ENCODE measurements at regions not wholly inside any gene's neighbourhood (a gene's known extent, or its start where the extent isn't known, plus 50 kb on each side); places are given as distances from the start of the nearest gene placed in this dataset.

DNA sequence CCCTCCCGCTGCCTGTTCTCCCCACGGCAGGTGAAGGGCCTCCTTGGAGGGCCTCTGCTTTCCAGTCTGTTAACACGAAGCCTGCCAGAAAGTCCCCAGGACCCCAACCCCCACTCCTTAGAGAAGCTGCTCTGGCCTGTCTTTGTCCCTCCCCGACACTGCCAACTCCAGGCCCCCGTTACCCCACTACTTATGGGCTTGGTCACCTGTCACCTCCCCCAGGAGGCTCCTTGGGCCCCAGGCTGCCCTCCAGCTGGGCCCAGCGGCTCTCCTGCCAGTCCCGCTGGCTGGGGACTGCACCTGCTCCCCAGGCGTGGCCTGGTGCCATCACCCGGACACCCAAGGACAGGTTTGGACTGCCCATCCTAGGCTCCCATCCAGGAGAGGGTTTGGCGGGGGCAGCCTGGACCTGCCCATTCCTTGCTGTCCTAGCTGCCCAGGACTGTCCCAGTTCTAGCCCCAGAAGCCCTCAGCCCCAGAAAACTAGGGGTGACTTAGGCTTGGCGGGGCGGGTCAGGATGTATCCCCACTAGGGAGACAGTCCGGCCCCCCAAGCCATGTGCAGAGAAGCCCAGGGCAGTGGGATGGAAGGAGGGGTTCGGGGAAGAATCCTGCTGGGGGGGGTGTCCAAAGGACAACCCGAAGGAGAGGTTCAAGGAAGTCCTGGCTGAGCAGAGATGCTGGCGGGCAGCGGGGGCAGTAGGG lies 155.7 kb upstream of the C14orf180 start:
- DNase-seq (ENCODE audit: low read depth), result no peak

DNA sequence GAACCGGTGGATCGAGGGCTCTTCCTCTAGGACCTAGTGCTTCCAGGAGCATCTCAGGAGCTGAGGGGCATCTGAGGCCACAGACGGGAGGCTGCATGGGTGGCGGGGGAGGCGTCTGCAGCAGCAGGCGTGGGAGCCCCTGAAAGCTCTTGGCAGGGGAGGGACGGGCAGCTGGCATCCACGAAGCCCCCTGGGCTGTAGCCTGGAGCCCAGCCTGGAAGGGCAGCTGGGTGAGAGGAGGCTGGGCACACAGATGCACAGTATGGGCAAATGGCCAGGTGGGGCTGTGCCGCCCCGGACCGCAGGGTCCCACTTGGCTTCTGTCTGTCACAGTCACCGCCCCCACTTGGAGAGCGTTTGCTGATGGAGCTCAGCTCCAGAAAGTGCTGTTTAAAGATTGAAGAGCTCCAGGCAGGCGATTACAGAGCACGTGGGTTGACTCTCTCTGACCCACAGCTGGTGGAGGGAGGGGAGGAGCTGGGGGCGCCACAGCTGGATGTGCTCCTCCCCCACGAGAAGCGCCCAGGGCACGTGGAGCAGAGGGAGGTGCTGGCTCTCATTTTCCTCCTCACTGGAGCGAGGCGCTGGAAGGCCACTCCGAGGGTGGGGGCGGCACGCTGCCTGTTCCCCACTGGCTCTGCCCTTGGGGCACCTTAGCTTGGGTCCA lies 155.0 kb upstream of the C14orf180 start:
- DNase-seq (ENCODE audit: low read depth), result no peak

DNA sequence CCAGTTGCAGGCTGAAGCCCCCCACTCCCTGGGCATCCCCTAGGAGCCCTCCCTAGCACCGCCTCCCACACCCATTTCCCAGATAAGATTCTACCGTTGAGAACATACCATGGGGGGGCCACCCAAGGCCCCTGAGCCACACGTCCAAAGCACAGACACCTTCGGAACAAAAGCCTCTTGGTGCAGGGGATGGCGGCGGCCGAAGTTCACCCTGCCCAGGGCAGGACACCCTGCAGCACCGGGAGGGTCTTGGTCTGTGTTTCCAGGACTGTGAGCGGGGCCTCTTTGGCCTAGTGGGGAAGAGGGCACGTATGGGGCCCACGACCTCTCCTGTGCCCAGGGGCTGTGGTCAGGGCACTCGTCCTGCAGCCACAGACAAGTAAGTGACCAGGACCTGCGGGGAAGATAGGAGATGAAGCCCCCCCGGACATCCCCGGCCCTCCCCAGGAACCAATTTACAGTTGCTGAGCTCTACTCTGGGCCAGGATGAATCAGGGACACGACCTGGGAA lies 154.3 kb upstream of the C14orf180 start:
- DNase-seq (ENCODE audit: low read depth), result no peak

DNA sequence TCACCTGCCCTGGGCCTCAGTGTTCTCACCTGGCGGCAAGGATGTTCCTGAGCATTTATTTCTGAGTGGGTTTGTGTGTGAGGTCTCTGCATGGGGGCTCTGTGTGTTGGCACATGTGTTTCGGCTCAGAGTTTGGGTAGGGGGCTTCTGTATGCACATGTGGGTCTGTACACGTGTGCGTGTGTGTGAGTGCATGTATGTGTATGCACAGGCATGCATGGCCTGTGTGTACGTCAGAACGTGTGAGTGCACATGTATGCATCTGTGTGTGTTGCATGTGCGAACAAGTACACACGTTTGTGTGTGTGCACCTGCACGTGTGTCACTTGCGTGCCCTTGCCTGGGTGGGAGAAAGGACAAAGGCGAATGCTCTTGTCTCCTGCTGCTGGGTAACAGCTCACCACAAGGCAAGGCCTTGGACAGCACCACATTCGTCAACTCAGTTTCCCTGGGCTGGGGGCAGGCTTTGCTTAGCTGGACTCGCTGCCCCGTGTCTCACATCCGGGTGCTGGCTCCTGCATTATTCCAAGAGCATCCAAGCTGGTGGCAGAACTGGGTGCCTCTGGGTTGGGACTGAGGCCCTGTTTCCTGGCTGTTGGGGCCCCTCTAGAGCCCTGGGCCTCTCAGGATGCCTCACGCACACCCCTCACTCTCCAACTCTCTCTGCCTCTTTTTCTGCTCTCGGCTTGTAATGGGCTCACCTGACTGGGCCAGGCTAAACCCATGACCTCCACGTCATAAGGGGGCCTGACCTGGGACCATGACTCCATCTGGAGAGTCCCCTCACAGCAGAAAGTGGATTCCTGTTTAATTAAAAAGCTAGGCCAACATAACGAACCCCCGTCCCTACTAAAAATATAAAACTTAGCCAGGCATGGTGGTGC lies 153.6 kb upstream of the C14orf180 start:
- no peak for DNase-seq (ENCODE audit: low read depth)

DNA sequence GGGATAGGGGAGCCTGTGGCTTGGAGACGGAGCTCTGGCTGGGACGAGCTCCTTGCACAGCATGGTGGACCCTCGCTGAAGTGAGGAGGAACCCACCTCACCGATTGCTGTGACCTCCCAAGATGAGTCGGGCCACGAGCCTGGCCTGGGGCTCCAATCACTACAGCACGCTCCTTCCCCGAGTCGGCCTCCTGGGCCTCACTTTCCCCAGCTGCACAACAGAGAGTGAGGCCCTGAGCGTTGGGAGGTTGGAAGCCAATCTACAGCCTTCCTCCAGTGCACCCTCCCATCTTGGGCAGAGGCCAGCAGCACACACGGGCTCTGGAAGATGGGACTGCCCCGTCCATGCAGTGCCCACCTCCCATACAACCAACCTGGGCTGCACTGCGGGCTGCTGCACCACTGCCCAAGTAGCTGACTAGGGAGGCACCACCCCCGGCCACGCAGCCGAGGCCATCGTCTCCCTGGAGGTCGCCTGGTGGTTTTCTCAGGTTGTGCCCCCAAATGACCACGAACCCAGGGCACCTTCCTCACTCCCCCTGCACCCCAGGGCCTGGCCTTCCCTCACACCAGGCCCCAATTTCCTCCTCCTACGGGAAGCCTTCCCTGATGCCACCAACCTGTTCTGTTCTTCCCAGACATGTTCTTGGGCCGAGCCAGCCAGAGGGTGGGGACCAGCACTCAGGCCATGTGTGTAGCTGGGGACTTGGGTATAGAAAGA lies 152.3 kb upstream of the C14orf180 start:
- no peak for DNase-seq (ENCODE audit: low read depth)

DNA sequence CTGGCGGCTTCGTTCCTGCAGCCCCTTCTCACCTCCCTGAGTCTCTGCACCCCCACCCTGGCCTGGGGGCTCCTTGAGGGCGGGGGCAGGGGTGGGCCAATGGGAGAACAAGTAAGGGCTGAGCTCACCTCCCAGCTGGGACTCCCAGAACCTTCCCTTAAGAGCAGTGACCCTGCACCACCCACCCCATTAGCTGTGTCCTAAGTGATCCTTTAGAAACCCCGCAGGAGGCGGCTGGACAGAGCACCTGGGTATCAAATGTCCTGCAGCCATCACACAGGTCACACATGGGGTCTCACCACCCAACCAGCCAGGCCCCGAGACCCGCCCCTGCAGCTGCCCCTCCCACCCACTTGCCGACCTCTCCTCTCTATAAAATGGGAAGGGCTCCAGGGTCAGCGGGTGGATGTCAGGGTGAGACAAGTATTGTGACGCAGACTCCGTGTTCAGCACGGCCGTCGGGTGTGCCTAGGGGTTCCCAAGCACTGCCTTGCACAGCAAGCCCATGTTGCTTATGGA lies 151.2 kb upstream of the C14orf180 start:
- DNase-seq (ENCODE audit: low read depth), result no peak

DNA sequence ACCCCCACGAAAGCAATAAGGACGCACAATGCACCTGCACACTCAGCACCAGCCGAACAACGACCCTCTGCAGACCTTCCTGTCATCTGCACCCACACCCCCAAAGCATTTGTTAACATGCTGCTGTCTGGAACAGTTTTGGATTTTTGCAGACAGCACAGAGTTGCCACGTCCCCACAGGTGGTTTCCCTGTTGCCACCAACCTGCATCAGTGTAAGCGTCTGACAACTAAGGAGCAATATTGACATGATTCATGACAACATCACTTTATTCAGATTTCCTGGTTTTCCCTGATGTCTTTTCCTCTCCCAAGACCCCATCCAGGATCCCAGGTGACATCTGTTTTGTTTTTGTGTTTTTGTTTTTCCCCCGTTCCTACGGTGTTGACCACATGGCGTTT lies 150.7 kb upstream of the C14orf180 start:
- no peak for DNase-seq (ENCODE audit: low read depth)

DNA sequence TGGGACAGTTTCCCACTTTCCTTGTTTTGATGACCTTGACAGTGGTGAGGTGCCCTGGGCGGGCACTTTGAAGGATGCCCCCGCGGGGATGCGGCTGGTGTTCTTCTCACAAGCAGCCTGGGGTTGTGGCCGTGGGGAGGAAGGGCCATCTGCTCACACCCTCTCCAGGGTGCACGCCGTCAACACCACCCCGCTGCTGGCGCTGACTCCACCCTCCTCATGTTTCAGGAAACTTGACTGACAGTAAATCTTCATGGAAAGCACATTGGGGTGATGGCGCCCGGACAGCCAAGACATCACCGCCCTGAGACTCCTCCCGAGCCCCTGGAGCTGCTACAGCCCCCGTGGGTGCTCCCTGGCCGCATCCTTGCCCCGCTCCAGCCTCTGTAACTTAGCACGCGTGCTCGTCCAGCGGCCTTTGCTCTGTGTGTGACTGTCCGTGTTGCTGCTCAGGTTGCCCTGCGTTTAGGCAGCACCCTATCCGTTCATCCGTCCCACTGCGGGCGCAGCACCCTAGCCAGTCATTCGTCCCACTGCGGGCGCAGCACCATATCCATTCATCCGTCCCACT lies 150.2 kb upstream of the C14orf180 start:
- no peak for DNase-seq (ENCODE audit: low read depth)

DNA sequence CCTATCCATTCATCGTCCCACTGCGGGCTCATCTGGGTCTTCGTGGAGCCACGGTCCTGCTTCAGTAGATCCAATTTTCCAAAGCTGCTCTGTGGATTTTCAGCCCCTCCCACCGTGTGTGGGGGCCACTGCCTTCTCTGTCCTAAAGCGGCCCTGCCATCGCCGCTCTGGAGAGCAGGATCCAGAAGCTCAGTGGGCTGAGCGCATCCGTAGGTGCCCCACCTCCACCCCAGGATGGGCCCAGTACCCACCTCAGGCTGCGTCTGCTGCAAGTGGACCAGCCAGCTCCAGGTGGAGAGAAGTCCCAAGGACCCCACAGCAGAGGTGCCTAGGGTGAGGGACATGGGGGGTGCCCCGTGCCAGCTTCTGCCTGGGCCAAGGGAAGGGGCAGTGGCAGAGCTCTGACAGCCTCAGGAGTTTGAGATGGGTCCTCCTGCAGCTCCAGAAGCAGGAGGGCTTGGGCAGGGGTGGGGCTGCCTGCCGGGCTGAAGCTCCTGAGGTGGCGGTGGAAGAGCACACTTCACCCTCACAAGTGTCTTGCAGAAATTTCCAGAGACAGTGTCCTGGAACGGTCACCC lies 148.1 kb upstream of the C14orf180 start:
- DNase-seq (ENCODE audit: low read depth), result no peak

DNA sequence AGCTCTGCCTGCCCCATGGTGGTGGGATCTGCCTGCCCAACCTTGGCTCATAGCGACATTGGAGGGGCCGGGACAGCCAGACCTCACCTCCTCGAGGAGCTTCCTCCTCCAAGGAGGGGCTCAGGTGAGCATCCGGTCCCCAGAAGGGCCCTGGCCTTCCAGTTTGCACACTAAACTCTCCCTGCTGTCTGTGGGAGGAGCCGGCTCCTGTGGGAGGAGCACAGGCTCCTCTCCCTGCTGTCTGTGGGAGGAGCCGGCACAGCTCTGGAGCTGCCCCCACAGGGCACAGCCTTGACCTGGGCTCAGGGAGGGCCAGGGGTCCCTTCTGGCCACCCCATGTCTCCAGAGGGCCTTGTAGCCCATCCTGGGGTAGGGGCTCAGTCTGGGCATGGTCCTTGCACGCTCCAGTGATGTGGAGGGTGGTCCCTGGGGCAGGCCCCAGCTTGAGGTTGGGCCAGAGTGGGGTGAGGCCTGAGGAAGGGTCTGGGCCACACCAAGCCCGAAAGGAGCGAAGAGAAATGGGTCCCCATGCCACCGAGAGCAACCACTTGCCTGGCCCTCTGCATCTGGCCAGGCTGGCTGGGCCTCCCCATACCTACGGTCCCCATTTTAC lies 147.5 kb upstream of the C14orf180 start:
- no peak for DNase-seq (ENCODE audit: low read depth)

DNA sequence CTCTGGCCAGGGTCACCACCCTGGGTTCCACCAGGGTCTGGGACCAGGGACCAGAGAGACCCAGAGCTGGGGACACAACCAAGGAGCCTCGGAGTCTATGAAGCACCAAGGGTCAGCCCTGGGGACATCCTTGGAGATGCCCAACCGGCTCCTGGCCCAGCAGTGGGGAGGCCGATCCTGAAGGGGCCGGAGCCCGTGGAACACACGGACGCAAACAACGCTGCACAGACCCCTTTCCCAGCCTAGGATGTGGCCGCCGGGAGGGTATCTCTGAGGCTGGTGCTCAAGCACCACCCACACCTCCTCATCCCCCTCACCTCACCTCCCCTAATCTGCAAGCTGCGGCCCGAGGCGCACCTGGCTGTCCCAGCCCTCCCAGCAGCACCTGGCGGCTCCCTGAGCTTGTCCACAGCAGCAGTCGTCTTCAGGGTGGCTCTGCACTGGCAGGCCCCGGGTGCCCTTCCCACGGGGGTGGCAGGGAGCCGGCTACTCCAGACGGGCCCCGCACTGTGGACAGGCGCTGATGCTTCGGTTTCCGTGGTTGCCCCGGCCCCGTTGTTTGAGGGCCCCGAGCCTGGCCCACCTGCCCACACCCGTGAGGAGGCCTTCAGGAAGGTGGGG lies 146.8 kb upstream of the C14orf180 start:
- DNase-seq (ENCODE audit: low read depth), result no peak

DNA sequence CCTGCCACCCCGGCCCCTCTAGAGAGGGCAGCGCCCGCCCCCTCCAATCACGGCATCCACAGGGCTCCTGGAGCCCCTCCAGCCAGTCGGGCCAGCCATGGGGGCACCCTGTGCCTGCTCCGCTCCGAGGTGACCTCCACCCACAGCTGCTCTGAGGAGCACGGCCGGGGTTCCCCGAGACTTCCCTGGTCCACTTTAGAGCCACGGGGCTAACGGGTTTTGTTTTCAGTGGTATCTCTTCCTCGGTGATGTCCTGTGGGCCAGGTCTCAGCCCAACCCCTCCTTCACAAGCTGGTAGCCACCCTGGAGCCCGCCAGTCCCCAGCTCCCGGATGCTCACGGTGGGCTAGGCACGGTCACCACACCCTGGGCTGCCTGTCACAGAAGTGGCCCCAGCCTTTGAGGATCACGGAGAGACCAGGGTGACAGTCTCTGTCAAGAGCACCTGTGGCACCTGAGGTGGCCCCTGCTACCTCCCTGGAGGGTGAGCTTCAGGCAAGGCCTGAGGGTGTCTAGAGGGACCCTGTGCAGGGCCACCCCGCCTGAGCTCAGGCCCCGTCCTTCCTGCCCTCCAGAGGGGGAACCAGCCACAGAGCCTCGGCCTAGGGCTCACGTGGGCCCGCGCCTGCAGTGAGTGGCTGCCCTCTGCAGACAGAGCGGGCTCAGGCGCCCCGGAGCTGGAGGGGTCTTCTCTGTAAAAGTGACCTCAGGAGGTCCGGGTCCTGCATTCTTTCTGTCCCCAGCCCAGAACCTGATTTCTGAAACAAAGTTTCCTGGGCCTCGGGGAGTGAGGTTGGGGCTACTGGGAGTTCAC lies 146.0 kb upstream of the C14orf180 start:
- no peak for DNase-seq (ENCODE audit: low read depth)

DNA sequence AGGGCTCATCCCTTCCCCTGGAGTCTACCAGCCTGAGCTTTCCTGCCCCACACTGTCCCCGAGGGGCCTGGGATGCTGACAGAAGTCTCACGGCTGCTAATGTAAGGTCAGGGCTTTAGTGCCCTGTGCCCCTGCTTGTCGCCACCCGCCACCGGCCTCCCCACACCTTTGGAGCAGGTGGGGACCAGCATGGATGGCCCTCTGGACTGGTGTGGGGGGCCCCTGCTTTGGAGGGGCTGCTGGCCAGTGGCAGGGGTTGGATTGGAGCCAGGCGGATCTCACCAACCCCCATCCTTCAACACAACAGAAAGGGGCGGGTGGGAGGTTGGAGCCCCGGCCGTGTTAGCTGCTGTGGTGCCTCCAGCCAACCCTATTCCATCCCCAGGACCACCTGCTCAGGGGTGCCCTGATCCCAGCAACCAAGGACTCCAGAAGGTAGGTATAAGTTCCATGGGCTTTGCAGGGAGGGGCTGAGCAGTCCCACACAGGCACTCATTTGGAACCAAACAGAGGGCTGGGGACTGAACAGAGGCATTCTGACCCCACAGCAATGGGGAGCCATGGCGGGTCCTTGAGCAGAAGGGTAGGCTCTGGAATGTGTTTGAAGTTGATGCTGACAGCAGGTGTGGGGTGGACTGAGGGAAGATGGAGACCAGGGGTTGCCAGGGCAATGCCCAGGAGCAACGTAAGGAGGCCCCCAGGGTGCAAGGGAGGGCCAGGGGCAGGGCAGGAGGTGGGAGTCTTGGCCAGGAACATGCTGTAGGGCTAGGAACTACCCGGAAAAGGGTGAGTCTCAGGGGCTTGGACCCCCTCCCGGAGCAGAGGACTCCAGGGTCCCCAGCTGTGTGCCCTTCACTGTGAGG lies 145.1 kb upstream of the C14orf180 start:
- no peak for DNase-seq (ENCODE audit: low read depth)

DNA sequence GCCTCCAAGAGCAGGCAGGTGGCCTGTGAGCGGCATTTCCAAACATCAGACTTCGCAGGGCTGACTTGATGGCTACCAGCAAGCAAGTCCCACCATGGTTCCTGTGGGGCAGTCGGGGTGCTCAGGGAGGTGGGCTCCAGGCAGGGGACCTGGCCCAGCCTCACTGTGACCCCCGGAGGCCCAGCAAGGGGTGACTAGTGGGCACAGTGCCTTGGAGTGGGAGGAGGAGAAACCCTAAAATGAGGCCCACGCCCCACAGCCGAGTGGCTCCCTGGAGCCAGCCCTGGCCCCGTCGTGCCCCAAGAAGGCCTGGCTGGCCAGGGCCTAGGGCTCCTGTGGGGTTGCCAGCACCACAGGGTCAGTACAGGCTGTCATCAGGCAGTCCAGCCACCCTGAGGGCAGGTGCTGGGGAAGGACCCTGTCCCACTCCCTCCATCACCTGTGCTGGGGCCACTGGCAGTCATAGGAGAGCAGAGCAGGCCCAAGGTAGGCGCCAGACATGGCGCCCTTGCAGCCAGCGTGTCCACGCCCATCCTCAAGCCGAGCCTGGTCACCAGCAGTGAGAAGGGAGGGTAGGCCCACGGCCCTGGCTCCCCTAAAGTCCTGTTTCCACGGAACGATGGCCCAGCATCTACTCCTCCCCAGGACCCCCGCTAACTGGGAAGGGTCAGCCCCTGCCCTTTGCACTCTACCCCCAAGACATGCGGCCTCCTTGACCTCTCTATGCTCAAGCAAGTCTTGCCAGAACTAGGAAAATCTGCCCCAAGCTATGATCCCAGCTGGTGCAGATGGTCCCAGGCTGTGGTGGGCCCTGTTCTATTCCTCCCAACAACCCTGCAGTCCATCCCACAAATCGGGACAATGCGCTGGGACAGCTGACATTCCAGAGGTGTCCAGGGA lies 144.2 kb upstream of the C14orf180 start:
- DNase-seq (ENCODE audit: low read depth), result no peak

DNA sequence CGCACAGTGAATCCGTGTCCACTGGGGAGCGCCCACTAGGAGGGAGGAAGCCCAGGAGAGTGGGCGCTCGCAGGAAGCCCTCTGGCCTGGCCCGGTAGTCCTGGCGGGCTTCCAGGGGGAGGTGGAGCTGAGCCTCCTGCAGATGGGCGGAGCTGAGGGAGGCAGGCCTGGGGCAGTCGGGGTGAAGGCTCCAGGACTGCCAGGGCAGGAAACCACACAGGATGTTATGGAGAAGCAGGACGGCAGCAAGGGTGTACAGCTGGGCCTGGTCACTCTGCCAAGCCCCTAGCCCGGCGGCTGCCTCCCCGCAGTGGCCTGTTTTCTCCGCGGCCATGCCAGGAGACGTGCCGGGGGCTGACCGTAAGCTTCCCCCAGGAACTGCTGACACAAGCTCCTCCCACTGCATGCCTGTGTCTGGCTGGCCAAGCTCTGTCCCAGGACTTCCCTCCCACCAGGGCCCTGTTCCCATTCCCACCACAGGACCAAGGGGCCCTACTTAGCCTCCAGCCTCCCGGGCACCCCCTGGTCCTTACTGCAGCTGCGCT lies 143.4 kb upstream of the C14orf180 start:
- no peak for DNase-seq (ENCODE audit: low read depth)
